ENCODE measurements at regions not wholly inside any gene's neighbourhood (a gene's known extent, or its start where the extent isn't known, plus 50 kb on each side); places are given as distances from the start of the nearest gene placed in this dataset.
"Not testable (repeated sequence)": the region's sequence is repeated elsewhere in the genome, so short reads cannot be mapped to it uniquely, and the experiment has no call there.

DNA sequence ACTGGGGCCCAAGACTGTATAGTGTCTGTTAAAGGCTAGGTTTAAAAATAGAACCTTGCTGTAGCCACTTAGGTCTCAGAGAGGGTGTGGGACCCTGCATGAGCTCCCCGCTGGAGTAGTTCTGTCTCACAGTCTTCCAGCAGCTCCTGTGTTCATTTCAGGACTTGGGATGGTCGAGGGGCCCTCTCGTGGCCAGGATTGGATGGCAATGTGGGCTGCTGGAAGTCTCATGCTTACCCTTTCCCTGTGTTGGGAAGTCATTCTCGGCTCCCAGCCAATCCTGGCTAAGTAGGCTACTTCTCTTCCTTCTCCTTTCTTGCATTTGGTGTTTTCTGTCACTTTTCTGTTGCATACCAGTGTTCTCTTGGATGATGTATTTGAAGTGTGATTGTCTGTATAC, 284.0 kb upstream of the GCFC2 start:
- Histone ChIP-seq H3K36me3 (no peaks in the 10 kb centered on the region), H3K4me3 (ENCODE audit: low read depth in 1 of 2, low read length in 1 of 2) (no peak overlapping the region), H3K9me3 (no peaks in the 10 kb centered on the region), H3K27me3 (no peaks in the 10 kb centered on the region), H3K27ac (no peak overlapping the region), H3K4me1 (ENCODE audit: control insufficient read depth in 1 of 2, insufficient read depth in 1 of 2, low read depth in 1 of 2, low read length in 1 of 2) (no peaks in the 10 kb centered on the region)
- TF ChIP-seq, protein P1, sequence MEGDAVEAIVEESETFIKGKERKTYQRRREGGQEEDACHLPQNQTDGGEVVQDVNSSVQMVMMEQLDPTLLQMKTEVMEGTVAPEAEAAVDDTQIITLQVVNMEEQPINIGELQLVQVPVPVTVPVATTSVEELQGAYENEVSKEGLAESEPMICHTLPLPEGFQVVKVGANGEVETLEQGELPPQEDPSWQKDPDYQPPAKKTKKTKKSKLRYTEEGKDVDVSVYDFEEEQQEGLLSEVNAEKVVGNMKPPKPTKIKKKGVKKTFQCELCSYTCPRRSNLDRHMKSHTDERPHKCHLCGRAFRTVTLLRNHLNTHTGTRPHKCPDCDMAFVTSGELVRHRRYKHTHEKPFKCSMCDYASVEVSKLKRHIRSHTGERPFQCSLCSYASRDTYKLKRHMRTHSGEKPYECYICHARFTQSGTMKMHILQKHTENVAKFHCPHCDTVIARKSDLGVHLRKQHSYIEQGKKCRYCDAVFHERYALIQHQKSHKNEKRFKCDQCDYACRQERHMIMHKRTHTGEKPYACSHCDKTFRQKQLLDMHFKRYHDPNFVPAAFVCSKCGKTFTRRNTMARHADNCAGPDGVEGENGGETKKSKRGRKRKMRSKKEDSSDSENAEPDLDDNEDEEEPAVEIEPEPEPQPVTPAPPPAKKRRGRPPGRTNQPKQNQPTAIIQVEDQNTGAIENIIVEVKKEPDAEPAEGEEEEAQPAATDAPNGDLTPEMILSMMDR (IDR thresholded peaks at IDR 0.05), result no peak

DNA sequence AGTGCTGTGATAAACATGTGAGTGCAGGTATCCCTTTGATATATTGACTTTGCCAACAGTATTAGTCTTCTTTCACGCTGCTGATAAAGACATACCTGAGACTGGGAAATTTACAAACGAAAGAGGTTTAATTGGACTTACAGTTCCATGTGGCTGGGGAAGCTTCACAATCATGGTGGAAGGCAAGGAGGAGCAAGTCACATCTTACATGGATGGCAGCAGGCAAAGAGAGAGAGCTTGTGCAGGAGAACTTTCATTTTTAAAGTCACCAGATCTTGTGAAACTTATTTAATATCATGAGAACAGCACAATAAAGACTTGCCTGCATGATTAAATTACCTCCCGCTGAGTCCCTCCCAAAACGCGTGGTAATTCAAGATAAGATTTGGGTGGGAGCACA, 277.9 kb upstream of the GCFC2 start:
- not testable (repeated sequence) for H3K4me3 ChIP-seq (ENCODE audit: low read depth in 1 of 2, low read length in 1 of 2); H3K27ac ChIP-seq; H3K9me3 ChIP-seq; H3K36me3 ChIP-seq; H3K27me3 ChIP-seq; H3K4me1 ChIP-seq (ENCODE audit: control insufficient read depth in 1 of 2, insufficient read depth in 1 of 2, low read depth in 1 of 2, low read length in 1 of 2)

DNA sequence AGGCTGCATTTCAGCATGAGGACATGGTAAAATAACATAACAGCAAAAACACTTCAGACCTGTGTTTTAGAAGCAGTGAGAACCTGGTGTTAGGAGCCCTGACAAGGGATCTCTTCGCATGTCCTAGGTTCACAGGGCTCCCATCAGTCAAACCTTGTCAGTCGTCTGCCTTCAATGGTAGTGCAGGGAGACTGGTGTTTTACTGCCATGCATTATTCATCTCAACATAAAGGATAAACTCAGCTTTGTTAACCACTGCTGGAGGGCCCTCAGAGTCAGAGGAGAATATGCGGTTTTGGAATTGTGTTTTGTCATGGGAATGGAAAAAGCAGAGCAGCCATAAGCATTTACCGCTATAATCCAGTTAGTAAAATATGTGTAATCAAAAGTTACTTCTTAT, 275.9 kb upstream of the GCFC2 start:
- no peak overlapping the region for H3K27ac ChIP-seq
- H3K36me3 ChIP-seq, result no peaks in the 10 kb centered on the region
- no peaks in the 10 kb centered on the region for H3K4me1 ChIP-seq (ENCODE audit: control insufficient read depth in 1 of 2, insufficient read depth in 1 of 2, low read depth in 1 of 2, low read length in 1 of 2)
- TF ChIP-seq, protein P1 (IDR thresholded peaks at IDR 0.05), result no peak
- H3K4me3 ChIP-seq (ENCODE audit: low read depth in 1 of 2, low read length in 1 of 2), result no peak overlapping the region
- no peaks in the 10 kb centered on the region for H3K9me3 ChIP-seq
- no peaks in the 10 kb centered on the region for H3K27me3 ChIP-seq

DNA sequence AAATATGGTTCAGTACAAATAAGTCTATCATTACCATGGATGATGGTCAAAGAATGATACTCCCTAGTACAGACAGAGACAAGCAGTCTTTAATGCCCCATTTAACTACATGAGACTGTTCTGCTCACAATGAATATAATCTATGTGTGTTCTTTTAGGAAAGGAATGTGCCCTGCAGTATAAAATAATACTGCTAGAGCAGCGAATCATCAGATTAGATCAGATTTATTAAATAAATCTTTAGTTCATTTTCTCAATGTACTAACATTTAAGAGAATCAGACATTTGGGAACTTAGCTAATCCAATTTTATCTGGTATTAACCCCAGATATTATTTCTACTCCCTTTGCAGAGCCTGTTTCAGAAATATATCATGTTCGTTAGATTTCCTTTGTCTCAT, 272.0 kb upstream of the GCFC2 start:
- H3K27ac ChIP-seq, result no peak overlapping the region
- H3K4me1 ChIP-seq (ENCODE audit: control insufficient read depth in 1 of 2, insufficient read depth in 1 of 2, low read depth in 1 of 2, low read length in 1 of 2), result no peaks in the 10 kb centered on the region
- no peaks in the 10 kb centered on the region for H3K36me3 ChIP-seq
- TF ChIP-seq, protein P1 (IDR thresholded peaks at IDR 0.05), result no peak
- H3K9me3 ChIP-seq, result no peaks in the 10 kb centered on the region
- no peak overlapping the region for H3K4me3 ChIP-seq (ENCODE audit: low read depth in 1 of 2, low read length in 1 of 2)
- no peaks in the 10 kb centered on the region for H3K27me3 ChIP-seq

DNA sequence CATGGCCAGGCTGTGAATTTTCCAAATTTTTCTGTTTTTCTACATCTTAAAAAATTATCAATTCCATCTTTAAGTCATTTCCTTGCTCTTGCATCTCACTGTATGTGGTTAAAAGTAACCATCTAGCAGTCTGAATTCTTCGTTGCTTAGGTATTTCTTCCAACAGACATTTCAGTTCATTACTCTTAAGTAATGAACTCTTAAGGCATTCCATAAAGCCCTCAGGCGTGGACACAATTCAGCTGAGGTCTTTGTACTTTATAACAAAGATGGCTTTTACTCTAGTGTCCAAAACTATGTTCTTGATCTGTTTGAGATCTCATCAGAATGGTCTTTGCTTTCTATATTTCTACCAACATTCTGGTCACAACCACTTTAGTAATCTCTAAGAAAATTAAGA, 253.9 kb upstream of the GCFC2 start:
- no peaks in the 10 kb centered on the region for H3K36me3 ChIP-seq
- no peak overlapping the region for H3K27ac ChIP-seq
- no peaks in the 10 kb centered on the region for H3K4me1 ChIP-seq (ENCODE audit: control insufficient read depth in 1 of 2, insufficient read depth in 1 of 2, low read depth in 1 of 2, low read length in 1 of 2)
- TF ChIP-seq, protein P1 (IDR thresholded peaks at IDR 0.05), result no peak
- H3K27me3 ChIP-seq, result no peaks in the 10 kb centered on the region
- no peak overlapping the region for H3K4me3 ChIP-seq (ENCODE audit: low read depth in 1 of 2, low read length in 1 of 2)
- no peaks in the 10 kb centered on the region for H3K9me3 ChIP-seq

DNA sequence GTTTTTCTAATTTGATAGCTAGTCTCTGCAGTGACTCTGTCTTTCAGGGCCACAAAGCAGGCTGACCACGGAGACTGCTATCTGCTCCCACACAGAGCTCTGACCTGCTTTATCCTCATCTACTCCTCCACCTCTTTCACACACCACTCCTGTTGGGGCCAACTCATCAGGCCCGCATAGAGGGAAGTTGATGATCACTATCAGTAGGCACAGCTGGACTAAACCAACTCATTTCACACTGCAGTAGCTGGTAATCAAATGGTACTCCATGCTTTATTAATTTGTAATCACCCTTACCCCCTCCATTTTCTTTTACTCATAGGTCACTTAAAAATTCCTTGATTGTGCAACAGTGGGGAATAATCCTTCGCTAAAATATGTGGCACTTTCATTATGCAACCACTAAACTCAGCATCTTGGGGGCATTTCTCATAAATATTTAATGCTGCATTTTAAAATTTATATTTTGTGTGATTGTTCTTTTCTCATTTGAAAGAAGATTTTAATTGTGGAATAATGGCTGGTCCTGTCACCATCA, 249.8 kb upstream of the GCFC2 start:
- no peaks in the 10 kb centered on the region for H3K9me3 ChIP-seq
- no peaks in the 10 kb centered on the region for H3K27me3 ChIP-seq
- H3K36me3 ChIP-seq, result no peaks in the 10 kb centered on the region
- no peak overlapping the region for H3K27ac ChIP-seq
- no peak overlapping the region for H3K4me3 ChIP-seq (ENCODE audit: low read depth in 1 of 2, low read length in 1 of 2)
- H3K4me1 ChIP-seq (ENCODE audit: control insufficient read depth in 1 of 2, insufficient read depth in 1 of 2, low read depth in 1 of 2, low read length in 1 of 2), result no peaks in the 10 kb centered on the region
- TF ChIP-seq, protein P1 (IDR thresholded peaks at IDR 0.05), result no peak

Data from neutrophil (primary cell).